Daoy (cell line): ENCODE measurements at regions not wholly inside any gene's neighbourhood (a gene's known extent, or its start where the extent isn't known, plus 50 kb on each side); places are given as distances from the start of the nearest gene placed in this dataset.

Experiments used
- DNase-seq: peaks from one replicate; pipeline ENCODE4 v3.0.0-alpha.2; 2015; ENCODE audit warnings: low read depth

GRCh38 chr21:19640964-19641363 is 1237.4 kb upstream of the TMPRSS15 start:
- DNase-seq: no peak

- DNase-seq: no peak
Observed at GRCh38 chr21:19648391-19648790, 1244.8 kb upstream of the TMPRSS15 start.

GRCh38 chr21:19683492-19683891 is 1279.9 kb upstream of the TMPRSS15 start:
- no peak for DNase-seq

- no peak for DNase-seq
Observed at GRCh38 chr21:19684328-19684727, 1280.7 kb upstream of the TMPRSS15 start.

- no peak for DNase-seq
Observed at GRCh38 chr21:19692231-19692630, 1288.6 kb upstream of the TMPRSS15 start.

GRCh38 chr21:19695796-19696195 is 1292.2 kb upstream of the TMPRSS15 start:
- no peak for DNase-seq

- DNase-seq: no peak
Observed at GRCh38 chr21:19700476-19700875, 1296.9 kb upstream of the TMPRSS15 start.

- no peak for DNase-seq
Observed at GRCh38 chr21:19702726-19703125, 1295.5 kb upstream of the NCAM2 start.

GRCh38 chr21:19704832-19705231 is 1293.4 kb upstream of the NCAM2 start:
- DNase-seq: no peak

- DNase-seq: no peak
Observed at GRCh38 chr21:19712441-19712840, 1285.8 kb upstream of the NCAM2 start.

GRCh38 chr21:19713313-19713712 is 1284.9 kb upstream of the NCAM2 start:
- no peak for DNase-seq

GRCh38 chr21:19724081-19724480 is 1274.1 kb upstream of the NCAM2 start:
- no peak for DNase-seq

GRCh38 chr21:19731251-19731650 is 1267.0 kb upstream of the NCAM2 start:
- no peak for DNase-seq

GRCh38 chr21:19759836-19760235 is 1238.4 kb upstream of the NCAM2 start:
- no peak for DNase-seq

- no peak for DNase-seq
Observed at GRCh38 chr21:19767546-19767945, 1230.7 kb upstream of the NCAM2 start.

GRCh38 chr21:19771881-19772280 is 1226.3 kb upstream of the NCAM2 start:
- DNase-seq: no peak

GRCh38 chr21:19776076-19776475 is 1222.1 kb upstream of the NCAM2 start:
- no peak for DNase-seq

GRCh38 chr21:19781881-19782652 is 1216.1 kb upstream of the NCAM2 start:
- no peak for DNase-seq

GRCh38 chr21:19785941-19786340 is 1212.3 kb upstream of the NCAM2 start:
- no peak for DNase-seq

GRCh38 chr21:19792004-19792403 is 1206.2 kb upstream of the NCAM2 start:
- DNase-seq: no peak

- DNase-seq: no peak
Observed at GRCh38 chr21:19807201-19807600, 1191.0 kb upstream of the NCAM2 start.

- peak; percentile 6 for DNase-seq
Observed at GRCh38 chr21:19810779-19811178, 1187.4 kb upstream of the NCAM2 start.

- DNase-seq: no peak
Observed at GRCh38 chr21:19830446-19830845, 1167.8 kb upstream of the NCAM2 start.

GRCh38 chr21:19832551-19832950 is 1165.7 kb upstream of the NCAM2 start:
- no peak for DNase-seq
